ENCODE measurements at regions not wholly inside any gene's neighbourhood (a gene's known extent, or its start where the extent isn't known, plus 50 kb on each side); places are given as distances from the start of the nearest gene placed in this dataset.

GRCh38 chr2:120548627-120549608 is 186.8 kb upstream of the GLI2 start:
- no peak for DNase-seq (ENCODE audit: low spot score)

- DNase-seq (ENCODE audit: low spot score): no peak
Observed at GRCh38 chr2:120549841-120550240, 185.8 kb upstream of the GLI2 start.

- DNase-seq (ENCODE audit: low spot score): no peak
Observed at GRCh38 chr2:120550282-120550681, 185.4 kb upstream of the GLI2 start.

GRCh38 chr2:120550893-120551446 is 184.7 kb upstream of the GLI2 start:
- DNase-seq (ENCODE audit: low spot score): no peak

GRCh38 chr2:120551522-120551921 is 184.1 kb upstream of the GLI2 start:
- peak; percentile 31 for DNase-seq (ENCODE audit: low spot score)

GRCh38 chr2:120552079-120552478 is 183.6 kb upstream of the GLI2 start:
- DNase-seq (ENCODE audit: low spot score): no peak

GRCh38 chr2:120552800-120553481 is 182.7 kb upstream of the GLI2 start:
- DNase-seq (ENCODE audit: low spot score): no peak

- DNase-seq (ENCODE audit: low spot score): no peak
Observed at GRCh38 chr2:120554625-120555032, 181.0 kb upstream of the GLI2 start.

- DNase-seq (ENCODE audit: low spot score): no peak
Observed at GRCh38 chr2:120555092-120555491, 180.6 kb upstream of the GLI2 start.

GRCh38 chr2:120556911-120557310 is 178.8 kb upstream of the GLI2 start:
- DNase-seq (ENCODE audit: low spot score): peak; percentile 5

GRCh38 chr2:120558847-120559246 is 176.8 kb upstream of the GLI2 start:
- no peak for DNase-seq (ENCODE audit: low spot score)

- no peak for DNase-seq (ENCODE audit: low spot score)
Observed at GRCh38 chr2:120559401-120559800, 176.3 kb upstream of the GLI2 start.

- no peak for DNase-seq (ENCODE audit: low spot score)
Observed at GRCh38 chr2:120560330-120560729, 175.3 kb upstream of the GLI2 start.

- no peak for DNase-seq (ENCODE audit: low spot score)
Observed at GRCh38 chr2:120561379-120562035, 174.2 kb upstream of the GLI2 start.

GRCh38 chr2:120562218-120563005 is 173.3 kb upstream of the GLI2 start:
- no peak for DNase-seq (ENCODE audit: low spot score)

GRCh38 chr2:120563616-120564015 is 172.1 kb upstream of the GLI2 start:
- DNase-seq (ENCODE audit: low spot score): no peak

GRCh38 chr2:120564213-120565094 is 171.2 kb upstream of the GLI2 start:
- no peak for DNase-seq (ENCODE audit: low spot score)

- no peak for DNase-seq (ENCODE audit: low spot score)
Observed at GRCh38 chr2:120565095-120565460, 170.6 kb upstream of the GLI2 start.

GRCh38 chr2:120565929-120566328 is 169.7 kb upstream of the GLI2 start:
- no peak for DNase-seq (ENCODE audit: low spot score)

GRCh38 chr2:120566331-120567035 is 169.2 kb upstream of the GLI2 start:
- DNase-seq (ENCODE audit: low spot score): no peak
